HG03432 (cell line): ENCODE measurements at regions not wholly inside any gene's neighbourhood (a gene's known extent, or its start where the extent isn't known, plus 50 kb on each side); places are given as distances from the start of the nearest gene placed in this dataset.
"Not testable (repeated sequence)": the region's sequence is repeated elsewhere in the genome, so short reads cannot be mapped to it uniquely, and the experiment has no call there.

Experiments
- ATAC-seq: cut with Tn5 transposase; IDR thresholded peaks from one replicate; pipeline ENCODE4 v1.9.1; 2021; ENCODE audit warnings: mild to moderate bottlenecking, moderate library complexity; ENCODE audit not compliant: unreplicated experiment

GRCh38 chr5:60517850-60518249 lies 182.1 kb downstream of the DEPDC1B start:
- no peak for ATAC-seq

GRCh38 chr5:60517094-60517694 lies 182.8 kb downstream of the DEPDC1B start:
- ATAC-seq = no peak

GRCh38 chr5:60516688-60517087 lies 183.3 kb downstream of the DEPDC1B start:
- ATAC-seq = no peak

GRCh38 chr5:60514152-60514551 lies 185.8 kb downstream of the DEPDC1B start:
- ATAC-seq = no peak

- ATAC-seq = no peak
These were observed 187.8 kb downstream of the DEPDC1B start for GRCh38 chr5:60512117-60512516.

GRCh38 chr5:60510663-60511062 lies 189.3 kb downstream of the DEPDC1B start:
- no peak for ATAC-seq

- peak; percentile 49 for ATAC-seq
These were observed 189.9 kb downstream of the DEPDC1B start for GRCh38 chr5:60510049-60510448.

GRCh38 chr5:60509519-60509918 lies 190.4 kb downstream of the DEPDC1B start:
- ATAC-seq = no peak

GRCh38 chr5:60507687-60508086 lies 192.3 kb downstream of the DEPDC1B start:
- ATAC-seq = no peak

GRCh38 chr5:60505373-60506171 lies 194.4 kb downstream of the DEPDC1B start:
- ATAC-seq = no peak

GRCh38 chr5:60504342-60504741 lies 195.6 kb downstream of the DEPDC1B start:
- peak; percentile 88 for ATAC-seq

GRCh38 chr5:60503771-60504170 lies 196.2 kb downstream of the DEPDC1B start:
- ATAC-seq = peak; percentile 85

- ATAC-seq = no peak
These were observed 202.1 kb downstream of the DEPDC1B start for GRCh38 chr5:60497706-60498500.

GRCh38 chr5:60495644-60496520 lies 204.1 kb downstream of the DEPDC1B start:
- ATAC-seq = no peak

GRCh38 chr5:60494635-60495034 lies 205.3 kb downstream of the DEPDC1B start:
- ATAC-seq = peak; percentile 87

GRCh38 chr5:60494144-60494543 lies 205.8 kb downstream of the DEPDC1B start:
- ATAC-seq = no peak

- ATAC-seq = no peak
These were observed 206.6 kb downstream of the DEPDC1B start for GRCh38 chr5:60493372-60493771.

- no peak for ATAC-seq
These were observed 207.0 kb downstream of the DEPDC1B start for GRCh38 chr5:60492958-60493357.

- ATAC-seq = not testable (repeated sequence)
These were observed 207.6 kb downstream of the DEPDC1B start for GRCh38 chr5:60492358-60492757.

GRCh38 chr5:60490597-60491166 lies 209.3 kb downstream of the DEPDC1B start:
- no peak for ATAC-seq
